ENCODE measurements at regions not wholly inside any gene's neighbourhood (a gene's known extent, or its start where the extent isn't known, plus 50 kb on each side); places are given as distances from the start of the nearest gene placed in this dataset.
"Not testable (repeated sequence)": the region's sequence is repeated elsewhere in the genome, so short reads cannot be mapped to it uniquely, and the experiment has no call there.

GRCh38 chr6:113659762-113660404 lies 197.3 kb upstream of the MARCKS start:
- ATAC-seq (peak; percentile 34), DNase-seq (no peak)
- intact Hi-C loops (cut with DNase I, micrococcal nuclease): no loop called here

GRCh38 chr6:113660819-113661218 lies 196.3 kb upstream of the MARCKS start:
- intact Hi-C loops (cut with DNase I, micrococcal nuclease): no loop called here
- ATAC-seq (peak; percentile 60), DNase-seq (no peak)

GRCh38 chr6:113662093-113662665 lies 195.0 kb upstream of the MARCKS start:
- DNase-seq: no peak
- ATAC-seq: no peak
- intact Hi-C loops (cut with DNase I, micrococcal nuclease): no loop called here

- intact Hi-C loops (cut with DNase I, micrococcal nuclease): no loop called here
- ATAC-seq (no peak), DNase-seq (no peak)
Observed at GRCh38 chr6:113662688-113663333, 194.3 kb upstream of the MARCKS start.

- intact Hi-C loops (cut with DNase I, micrococcal nuclease): no loop called here
- ATAC-seq (peak; percentile 62), DNase-seq (no peak)
Observed at GRCh38 chr6:113664909-113665308, 192.2 kb upstream of the MARCKS start.

- ATAC-seq (no peak), DNase-seq (no peak)
- intact Hi-C loops (cut with DNase I, micrococcal nuclease): no loop called here
Observed at GRCh38 chr6:113668641-113669408, 188.3 kb upstream of the MARCKS start.

- DNase-seq (no peak), ATAC-seq (no peak)
- intact Hi-C loops (cut with DNase I, micrococcal nuclease): no loop called here
Observed at GRCh38 chr6:113669606-113670005, 187.5 kb upstream of the MARCKS start.

- intact Hi-C loops (cut with DNase I, micrococcal nuclease): no loop called here
- DNase-seq: no peak
- no peak for ATAC-seq
Observed at GRCh38 chr6:113671421-113671820, 185.7 kb upstream of the MARCKS start.

- ATAC-seq: peak; percentile 43
- peak in 1 of 2 donors; percentile 31 for DNase-seq
- intact Hi-C loops (cut with DNase I, micrococcal nuclease): no loop called here
Observed at GRCh38 chr6:113672491-113673149, 184.5 kb upstream of the MARCKS start.

- intact Hi-C loops (cut with DNase I, micrococcal nuclease): no loop called here
- no peak for DNase-seq
- ATAC-seq: no peak
Observed at GRCh38 chr6:113674075-113674474, 183.1 kb upstream of the MARCKS start.

GRCh38 chr6:113676057-113676456 lies 181.1 kb upstream of the MARCKS start:
- intact Hi-C loops (cut with DNase I, micrococcal nuclease): no loop called here
- DNase-seq: no peak

GRCh38 chr6:113676968-113677367 lies 180.2 kb upstream of the MARCKS start:
- ATAC-seq: no peak
- DNase-seq: no peak
- intact Hi-C loops (cut with DNase I, micrococcal nuclease): no loop called here

More at GRCh38 chr6:113676057-113676456, 181.1 kb upstream of the MARCKS start:
- no peak for ATAC-seq

- peak; percentile 58 for ATAC-seq
- no peak for DNase-seq
- intact Hi-C loops (cut with DNase I, micrococcal nuclease): no loop called here
Observed at GRCh38 chr6:113679051-113679450, 178.1 kb upstream of the MARCKS start.

- DNase-seq (no peak), ATAC-seq (no peak)
- intact Hi-C loops (cut with DNase I, micrococcal nuclease): no loop called here
Observed at GRCh38 chr6:113680301-113680700, 176.8 kb upstream of the MARCKS start.

- intact Hi-C loops (cut with DNase I, micrococcal nuclease): no loop called here
- ATAC-seq: no peak
Observed at GRCh38 chr6:113683968-113684367, 173.2 kb upstream of the MARCKS start.

GRCh38 chr6:113684382-113684901 lies 172.7 kb upstream of the MARCKS start:
- intact Hi-C loops (cut with DNase I, micrococcal nuclease): no loop called here
- DNase-seq (no peak), ATAC-seq (peak; percentile 16)

More at GRCh38 chr6:113683968-113684367, 173.2 kb upstream of the MARCKS start:
- no peak for DNase-seq

- DNase-seq (no peak), ATAC-seq (no peak)
- intact Hi-C loops (cut with DNase I, micrococcal nuclease): no loop called here
Observed at GRCh38 chr6:113686049-113686448, 171.1 kb upstream of the MARCKS start.

GRCh38 chr6:113689620-113690019 lies 167.5 kb upstream of the MARCKS start:
- intact Hi-C loops (cut with DNase I, micrococcal nuclease); DNase-seq: not testable (repeated sequence)
- peak; percentile 84 for ATAC-seq
